ENCODE measurements at regions not wholly inside any gene's neighbourhood (a gene's known extent, or its start where the extent isn't known, plus 50 kb on each side); places are given as distances from the start of the nearest gene placed in this dataset.

DNA sequence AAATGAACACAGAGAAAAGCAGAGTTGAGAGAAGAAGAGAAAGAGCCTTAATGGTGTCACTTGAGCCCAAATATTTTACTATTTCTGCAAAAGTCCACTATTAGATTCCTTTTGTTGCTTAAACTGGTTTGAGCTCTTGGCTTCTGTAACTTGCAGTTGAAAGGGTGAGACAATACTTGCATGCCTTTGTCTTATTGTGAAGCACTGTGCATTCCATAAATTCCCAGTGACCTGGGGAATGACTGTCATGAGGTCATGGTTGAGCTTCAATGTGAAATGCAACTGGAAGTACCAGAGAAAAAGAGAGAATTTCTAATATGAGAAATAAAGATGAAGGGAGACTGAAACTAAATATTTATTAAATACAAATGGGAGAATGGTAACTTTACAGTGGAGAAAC is 310.9 kb downstream of the TDRD3 start:
- TF ChIP-seq, protein P1, sequence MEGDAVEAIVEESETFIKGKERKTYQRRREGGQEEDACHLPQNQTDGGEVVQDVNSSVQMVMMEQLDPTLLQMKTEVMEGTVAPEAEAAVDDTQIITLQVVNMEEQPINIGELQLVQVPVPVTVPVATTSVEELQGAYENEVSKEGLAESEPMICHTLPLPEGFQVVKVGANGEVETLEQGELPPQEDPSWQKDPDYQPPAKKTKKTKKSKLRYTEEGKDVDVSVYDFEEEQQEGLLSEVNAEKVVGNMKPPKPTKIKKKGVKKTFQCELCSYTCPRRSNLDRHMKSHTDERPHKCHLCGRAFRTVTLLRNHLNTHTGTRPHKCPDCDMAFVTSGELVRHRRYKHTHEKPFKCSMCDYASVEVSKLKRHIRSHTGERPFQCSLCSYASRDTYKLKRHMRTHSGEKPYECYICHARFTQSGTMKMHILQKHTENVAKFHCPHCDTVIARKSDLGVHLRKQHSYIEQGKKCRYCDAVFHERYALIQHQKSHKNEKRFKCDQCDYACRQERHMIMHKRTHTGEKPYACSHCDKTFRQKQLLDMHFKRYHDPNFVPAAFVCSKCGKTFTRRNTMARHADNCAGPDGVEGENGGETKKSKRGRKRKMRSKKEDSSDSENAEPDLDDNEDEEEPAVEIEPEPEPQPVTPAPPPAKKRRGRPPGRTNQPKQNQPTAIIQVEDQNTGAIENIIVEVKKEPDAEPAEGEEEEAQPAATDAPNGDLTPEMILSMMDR (IDR thresholded peaks at IDR 0.05): no peak
- TF ChIP-seq POLR2AphosphoS5 (IDR thresholded peaks at IDR 0.05): no peak

Data from breast epithelium (tissue), 3 donors.